Hematopoietic multipotent progenitor cell (in vitro differentiated cells): ENCODE measurements at regions not wholly inside any gene's neighbourhood (a gene's known extent, or its start where the extent isn't known, plus 50 kb on each side); places are given as distances from the start of the nearest gene placed in this dataset.
A peak's percentile ranks its signal among the peaks of the same experiment; 100 is the strongest.

Source experiments
- DNase-seq, 3 donors: peaks; one replicate each; pipeline ENCODE4 v3.0.0-alpha.2; 2011 to 2015; ENCODE audit warnings: low read depth in 2 of 3, low spot score in 2 of 3

DNA sequence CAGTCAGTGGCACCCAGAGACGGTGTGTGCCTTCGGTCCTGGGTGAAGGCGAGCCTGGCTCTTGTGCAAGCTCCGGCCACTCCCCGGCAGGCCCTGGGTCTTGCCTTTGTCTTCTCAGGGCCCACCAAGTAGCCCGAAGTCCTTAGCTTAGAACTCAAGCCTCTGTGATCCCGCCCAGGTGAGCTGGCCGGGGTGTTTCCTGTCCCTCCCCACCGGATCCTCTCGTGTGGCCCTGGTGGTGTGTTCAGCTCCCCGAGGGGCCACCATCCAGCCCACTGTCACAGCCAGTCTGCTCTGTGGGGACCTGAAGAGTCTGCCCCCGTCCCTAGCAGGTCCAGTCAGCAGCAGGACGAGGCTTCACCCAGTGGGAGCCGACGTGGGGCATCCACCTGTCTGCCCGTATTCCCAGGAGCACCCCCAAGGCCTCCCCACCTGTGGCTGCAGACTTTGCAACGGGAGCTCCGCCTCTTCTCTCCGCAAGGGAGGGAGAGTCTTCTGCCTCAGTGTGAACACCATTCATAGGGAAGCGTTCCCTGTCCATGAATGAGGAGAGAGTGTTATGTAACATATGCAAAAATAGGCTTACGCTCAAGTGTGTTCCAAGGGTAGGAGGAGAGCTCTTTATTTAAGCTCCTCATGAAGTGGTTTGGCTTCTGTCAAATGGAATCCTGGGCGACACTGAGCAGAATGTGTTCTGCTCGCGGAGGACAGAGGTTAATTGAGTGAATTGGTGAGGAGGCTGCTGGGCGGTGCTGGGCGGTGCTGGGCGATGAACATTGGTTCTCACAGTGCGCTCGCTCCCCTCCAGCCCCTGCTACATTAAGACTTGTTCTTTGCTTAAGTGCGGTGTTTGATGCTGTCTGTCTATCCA lies 108.9 kb downstream of the CRYAA start:
- DNase-seq: no peak

DNA sequence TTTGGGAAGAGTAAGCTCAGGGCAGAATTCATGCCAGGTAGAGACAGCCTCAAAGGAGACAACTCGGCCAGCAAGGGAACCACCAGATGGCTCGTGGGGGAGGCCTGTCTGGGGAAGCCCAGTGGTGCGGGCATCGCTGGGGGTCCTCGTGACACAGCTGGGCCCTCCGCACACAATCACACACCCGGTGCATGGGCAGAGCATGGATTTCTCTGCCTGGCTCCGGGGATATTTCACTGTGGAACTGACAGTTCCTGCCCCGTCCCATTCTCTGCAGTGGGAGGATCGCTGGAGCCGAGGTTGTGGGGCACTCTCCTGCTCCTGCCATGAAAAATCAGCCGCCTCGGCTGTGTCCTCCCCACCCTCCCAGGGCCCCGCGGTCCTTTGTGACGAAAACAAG lies 108.0 kb downstream of the CRYAA start:
- no peak for DNase-seq

DNA sequence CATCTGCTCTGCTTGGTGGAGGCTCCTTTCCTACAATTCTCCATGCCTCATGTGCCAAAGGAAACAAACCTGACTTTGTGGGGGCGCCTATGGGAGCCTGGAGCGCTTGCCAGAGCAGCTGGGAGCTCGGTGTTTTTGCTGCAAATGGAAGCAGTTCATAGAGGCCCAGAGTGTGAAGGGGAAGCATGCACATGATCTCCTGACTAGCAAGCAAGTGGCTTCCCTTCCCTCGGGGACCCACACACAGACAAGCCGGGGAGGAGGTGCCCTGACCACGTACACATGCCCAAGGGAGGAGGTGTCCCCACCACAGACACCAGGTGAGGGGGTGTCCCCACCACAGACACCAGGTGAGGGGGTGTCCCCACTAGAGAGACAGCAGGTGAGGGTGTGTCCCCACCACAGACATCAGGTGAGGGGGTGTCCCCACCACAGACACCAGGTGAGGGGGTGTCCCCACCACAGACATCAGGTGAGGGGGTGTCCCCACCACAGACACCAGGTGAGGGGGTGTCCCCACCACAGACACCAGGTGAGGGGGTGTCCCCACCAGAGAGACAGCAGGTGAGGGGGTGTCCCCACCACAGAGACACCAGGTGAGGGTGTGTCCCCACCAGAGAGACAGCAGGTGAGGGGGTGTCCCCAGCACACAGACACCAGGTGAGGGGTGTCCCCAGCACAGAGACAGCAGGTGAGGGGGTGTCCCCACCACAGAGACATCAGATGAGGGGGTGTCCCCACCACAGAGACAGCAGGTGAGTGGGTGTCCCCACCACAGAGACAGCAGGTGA lies 106.8 kb downstream of the CRYAA start:
- peak in 1 of 3 donors; percentile 13 for DNase-seq

DNA sequence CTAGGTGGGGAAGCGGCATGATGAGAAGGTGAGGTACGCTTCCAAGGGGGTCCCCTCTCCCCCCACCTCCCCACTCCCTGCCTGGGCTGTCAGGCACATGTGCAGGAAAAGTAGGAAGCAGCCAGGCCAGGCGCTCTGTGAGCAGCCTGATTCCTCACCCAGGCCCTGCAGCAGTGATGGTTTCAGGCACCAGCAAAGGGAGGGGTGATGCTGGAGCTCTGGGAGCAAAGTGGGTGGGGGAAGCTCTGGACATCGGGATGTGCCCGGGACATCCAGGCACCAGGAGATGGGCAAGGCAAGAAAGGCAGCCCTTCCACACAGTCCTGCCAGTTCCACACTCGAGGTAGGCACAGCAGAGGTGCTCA lies 106.1 kb downstream of the CRYAA start:
- no peak for DNase-seq

DNA sequence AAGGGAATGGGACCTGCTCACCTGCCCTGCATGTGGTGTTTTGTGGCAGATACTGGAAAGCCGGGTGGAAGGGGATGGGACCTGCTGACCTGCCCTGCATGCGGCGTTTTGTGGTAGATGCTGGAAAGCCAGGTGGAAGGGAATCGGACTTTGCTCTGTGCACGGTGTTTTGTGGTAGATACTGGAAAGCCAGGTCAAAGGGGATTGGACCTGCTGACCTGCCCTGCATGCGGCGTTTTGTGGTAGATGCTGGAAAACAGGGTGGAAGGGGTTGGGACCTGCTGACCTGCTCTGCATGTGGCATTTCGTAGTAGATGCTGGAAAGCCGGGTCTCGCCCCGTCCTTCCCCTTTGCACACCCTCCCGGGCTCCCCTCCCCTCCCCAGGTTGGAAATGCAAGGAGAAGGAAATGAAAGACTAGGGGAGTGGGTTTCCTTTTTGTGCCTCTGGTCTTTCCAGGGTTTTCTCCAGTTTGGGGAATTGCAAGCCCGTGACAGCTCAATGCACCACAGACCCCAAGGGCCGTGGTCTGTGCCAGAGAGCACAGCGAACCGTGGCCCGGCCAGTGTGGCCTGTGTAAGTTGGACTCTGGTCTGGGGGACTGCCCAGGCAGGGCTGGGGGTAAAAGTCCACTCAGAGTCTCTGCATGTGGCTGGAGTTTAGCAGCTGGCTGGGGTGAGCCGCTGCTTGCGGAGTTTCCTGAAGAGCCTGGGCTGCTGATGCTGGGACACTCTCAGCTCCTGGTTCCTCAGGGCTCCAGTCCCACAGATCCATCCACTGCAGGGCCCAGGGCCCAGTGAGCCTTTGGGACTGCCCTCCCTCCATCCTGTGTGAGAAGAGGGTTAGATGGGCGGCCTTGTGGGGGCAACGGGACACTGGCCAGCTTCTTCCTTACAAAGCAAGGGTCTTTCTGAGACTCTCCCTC lies 105.5 kb downstream of the CRYAA start:
- DNase-seq: no peak

DNA sequence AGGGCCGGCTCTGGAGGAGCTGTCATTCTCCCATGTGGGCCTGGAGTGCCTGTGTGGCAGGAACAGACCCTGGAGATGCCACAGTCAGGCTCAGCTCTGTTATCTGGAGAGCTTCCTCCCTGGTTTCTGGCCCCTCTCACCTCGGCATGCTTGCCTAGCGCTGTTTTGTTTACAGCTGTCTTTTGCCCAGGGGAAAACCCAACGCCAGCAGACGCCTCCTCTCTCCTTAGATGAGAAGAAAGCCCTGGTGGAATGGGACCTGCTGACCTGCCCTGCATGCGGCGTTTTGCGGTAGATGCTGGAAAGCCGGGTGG lies 104.9 kb downstream of the CRYAA start:
- DNase-seq: no peak

DNA sequence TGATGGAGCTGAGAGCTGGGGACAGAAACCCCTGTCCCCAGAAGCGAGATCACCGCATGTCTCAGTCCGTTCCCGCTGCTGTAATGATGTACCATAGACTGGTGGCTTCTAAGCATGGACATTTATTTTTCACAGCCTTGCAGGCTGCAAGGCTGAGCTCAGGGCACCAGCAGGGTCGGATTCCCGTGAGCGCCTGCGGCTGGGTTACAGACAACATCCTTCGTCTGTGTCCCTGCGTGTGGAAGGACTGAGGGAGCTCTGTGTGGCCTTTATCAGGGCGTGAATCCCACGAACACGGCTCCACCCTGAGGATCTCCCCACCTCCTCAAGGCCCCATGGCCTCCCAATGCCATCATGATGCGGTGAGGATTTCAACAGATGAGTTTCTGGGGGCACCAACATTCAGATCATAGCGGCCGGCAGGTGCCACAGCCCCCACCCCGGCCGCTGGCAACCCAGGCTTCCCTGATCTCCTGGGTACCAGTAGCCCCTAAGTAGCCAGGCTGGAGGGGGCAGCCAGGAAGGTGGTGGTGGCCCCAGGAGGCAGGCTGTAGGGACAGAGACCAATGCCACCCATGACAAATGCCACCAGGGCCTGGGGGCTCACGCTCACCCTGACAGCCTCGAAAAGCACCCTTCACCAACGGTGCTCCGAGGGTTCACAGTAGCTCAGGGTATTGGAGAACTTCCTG lies 104.4 kb downstream of the CRYAA start:
- no peak for DNase-seq

DNA sequence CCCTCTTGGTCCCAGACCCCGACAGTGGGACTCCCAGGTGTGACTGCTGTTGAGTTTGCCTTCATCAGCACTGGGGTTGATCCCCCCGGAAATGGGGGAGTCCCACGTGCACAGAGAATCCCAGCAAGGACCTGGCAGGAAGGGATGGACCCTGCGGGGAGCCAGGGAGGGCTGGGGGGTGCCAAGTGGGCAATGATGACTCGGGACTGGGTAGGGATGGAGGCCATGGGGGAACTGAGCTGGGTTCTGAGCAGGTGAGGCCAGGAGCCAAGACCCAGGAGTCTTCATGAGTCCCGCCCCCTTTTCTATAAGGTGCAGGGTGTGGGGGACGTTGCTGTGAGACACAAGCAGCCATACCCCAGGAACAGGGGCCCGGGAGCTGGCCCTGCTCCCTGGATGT lies 103.8 kb downstream of the CRYAA start:
- no peak for DNase-seq

DNA sequence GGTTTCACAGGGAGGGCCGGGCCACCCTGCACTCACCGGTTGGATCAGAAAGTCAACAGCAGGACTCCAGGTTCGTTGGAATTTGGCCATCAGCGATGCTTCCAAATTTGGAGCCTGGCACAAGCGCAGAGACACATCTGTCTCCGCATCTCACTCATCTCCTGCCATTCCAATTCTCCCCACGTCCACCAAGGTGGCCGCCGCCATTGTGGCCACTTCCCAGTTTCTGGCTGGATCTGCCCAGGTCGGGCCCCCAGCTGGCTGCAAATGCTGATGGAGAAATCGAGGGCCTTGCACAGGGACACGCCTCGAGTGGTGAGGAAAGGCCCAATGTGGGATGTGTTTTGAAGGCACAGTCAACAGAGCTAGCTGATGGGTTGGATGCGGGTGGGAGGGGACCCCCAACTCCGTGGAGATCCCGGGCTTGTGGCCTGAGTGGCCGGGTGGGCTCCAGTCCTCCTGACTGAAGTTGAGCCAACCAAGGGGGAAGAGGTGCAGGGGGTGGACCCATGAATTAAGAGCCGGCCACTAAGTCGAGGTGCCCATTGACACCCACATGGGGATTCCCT lies 102.7 kb downstream of the CRYAA start:
- DNase-seq: no peak

DNA sequence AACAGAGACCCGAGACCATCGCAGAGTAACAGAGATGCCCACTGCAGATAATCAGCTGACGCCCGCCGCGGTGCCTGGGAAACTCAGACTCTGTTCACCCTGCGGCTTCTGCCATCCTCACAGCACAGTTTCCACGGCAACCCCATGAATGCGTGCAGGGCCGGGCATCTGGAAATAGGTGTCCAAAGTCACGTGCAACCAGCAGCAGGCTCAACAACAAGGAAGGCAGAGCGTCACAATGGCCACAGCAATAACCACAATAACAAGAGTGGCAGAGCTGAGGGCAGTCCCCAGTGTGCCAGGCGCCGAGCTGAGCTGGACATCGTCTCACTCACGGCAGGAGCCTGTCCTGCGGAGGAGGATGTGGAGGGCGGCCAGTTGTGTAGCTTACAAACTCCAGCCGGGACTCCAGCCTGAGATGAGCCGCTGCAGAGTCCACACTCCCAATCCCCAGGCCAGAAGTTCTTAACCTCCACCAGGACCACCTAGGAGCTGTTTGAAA lies 102.0 kb downstream of the CRYAA start:
- DNase-seq: no peak

DNA sequence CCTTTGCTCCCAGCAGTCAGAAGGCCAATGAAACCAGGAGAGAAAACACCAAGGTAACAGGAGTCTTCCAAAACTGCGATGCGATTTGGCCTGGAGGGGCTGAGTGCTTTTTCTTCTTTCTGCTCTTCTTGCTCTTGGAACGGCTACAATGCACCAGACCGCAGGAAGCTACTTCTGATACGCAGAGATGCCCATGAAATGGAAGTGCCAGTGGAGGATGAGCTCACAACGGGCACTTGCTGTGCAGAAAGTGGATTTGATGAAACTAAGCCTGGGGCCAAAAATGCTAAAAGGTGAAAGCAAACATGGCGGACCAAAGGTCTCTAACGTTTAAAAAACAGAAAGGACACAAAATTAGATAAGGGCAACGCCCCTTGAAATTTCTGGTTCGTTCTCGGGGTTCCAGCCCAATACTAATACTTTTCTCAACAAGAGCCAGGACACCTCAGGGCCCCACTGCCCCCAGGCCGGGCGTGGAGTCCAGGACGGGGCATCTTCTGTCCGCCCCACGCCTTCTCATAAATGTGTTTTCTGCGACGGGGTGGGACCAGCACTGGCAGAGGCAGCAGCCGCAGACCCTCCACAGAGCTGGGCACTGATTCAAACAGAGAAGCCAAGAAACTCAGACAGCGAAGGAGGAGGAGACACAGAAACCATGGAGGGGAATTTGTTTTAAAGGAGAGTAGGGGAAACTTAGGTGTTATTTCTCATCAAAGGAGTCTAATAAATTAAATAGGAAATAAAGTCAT lies 101.3 kb downstream of the CRYAA start:
- DNase-seq: no peak

DNA sequence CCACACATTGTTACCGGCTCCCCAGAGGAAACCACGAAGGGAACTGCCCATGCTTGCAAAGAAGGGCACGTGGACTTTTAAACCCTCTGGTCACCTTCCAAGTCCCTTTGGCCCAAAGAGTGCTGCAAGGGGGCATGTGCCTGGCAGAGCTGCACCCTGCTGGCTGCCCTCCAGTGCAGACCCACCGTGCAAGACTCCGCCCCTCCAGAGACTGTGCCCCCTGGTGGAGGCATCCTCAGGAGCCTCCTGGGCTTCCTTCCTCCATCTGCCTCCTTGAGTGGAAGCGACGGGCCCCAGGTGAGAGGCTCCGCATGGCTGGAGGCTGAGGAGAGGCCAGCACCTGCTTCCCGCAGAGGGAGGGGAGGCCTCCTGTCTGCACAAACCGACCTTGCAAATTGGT lies 100.6 kb downstream of the CRYAA start:
- DNase-seq: peak in 2 of 3 donors; percentile 24 to 45

DNA sequence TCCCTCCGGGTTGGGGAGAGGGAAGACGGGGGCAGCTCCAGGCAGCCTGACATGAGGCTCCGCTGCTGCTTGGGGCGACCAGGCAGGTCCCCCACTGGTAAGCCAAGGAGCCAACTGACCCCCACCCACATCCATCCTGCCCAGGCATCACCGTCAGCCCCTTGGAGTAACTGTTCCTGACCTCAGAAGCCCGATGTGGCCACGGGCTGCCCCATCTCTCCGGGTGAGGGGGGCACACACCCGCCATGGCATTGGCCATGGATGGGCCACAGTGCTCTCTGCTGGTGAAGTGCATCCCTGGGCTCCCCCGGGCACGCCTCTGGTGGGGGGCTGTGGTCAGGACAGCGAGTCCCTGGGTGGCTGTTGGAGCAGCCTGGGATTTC lies 100.0 kb downstream of the CRYAA start:
- no peak for DNase-seq

DNA sequence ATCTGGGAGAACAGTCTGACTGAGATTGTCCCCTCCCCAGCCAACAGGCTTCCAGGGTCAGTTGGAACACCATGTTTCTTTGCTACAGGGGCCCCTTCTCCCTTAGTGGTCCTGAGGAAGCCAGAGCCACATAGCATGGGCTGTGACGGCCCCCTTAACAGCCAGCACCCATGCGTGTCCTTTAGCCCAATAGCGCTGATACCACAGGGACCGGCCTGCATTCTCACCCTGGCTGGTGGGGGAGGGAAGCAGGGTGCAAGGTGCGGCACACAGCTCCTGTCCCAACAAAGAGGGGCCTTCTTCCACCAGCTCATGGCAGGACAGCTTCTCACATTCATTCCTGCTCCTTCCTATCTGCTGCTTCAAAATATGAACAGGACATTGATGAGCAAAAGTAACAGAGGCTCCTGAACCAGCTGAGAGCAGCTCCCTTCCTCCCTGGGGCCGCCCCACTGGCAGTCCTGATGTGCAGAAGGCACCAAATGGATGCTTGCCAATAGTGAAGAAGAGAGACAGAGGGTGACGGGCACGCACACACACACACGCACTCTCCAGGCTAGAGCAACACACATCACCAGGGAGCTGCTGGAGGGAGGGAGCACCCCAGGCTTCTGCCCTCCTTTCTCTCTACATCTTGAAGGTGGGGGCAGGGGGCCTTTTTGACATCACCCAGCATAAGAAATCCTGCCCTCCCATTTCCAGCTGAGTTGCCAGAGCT lies 99.4 kb downstream of the CRYAA start:
- DNase-seq: peak in 1 of 3 donors; percentile 7

DNA sequence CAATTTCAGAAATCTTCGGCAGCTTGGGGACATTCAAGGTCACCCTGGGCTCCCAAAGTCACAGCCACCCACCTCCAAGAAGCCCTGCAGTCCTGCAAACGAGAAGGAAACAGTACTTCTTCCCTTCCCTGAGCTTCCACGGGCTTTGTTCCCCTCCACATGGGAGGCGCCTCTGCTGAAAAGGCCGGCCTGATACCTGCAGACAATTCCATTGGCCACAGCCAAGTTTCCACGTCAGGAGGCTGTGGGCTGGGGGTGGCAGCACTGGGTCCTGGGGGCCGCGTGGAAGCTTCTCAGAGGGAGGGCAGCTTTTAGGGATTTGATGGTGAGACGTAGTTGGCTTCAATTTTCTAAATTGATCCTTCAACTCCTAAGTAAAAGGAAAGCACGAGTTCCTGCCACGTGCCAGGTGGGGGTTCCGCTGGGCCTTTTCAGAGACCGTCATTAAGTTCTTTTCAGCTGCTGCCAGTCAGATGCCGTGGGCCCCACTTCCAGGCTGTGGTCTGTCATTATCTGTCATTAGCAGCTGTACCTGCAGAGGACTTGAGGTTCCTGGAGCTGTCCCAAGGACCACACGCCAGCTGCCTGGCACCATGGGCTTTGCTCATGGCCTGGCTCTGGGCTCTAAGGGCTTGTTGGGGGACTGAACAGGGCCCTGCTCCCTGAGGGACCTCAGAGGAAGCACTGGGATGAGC lies 98.7 kb downstream of the CRYAA start:
- peak in 2 of 3 donors; percentile 59 to 83 for DNase-seq

DNA sequence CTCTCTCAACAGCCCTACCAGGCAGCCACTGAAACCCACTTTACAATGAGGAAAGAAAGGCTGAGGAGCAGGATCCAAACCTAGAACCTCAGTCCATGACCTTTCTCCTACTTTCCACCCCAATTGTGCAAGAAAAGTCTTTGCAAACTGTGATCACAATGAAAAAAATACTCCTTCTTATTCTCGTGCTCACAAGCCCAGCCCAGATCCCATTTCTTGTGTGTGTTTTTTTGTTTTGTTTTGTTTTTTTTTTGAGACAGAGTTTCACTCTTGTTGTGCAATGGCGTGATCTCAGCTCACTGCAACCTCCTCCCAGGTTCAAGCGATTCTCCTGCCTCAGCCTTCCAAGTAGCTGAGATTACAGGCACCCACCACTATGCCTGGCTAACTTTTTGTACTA lies 97.7 kb downstream of the CRYAA start:
- DNase-seq: no peak

DNA sequence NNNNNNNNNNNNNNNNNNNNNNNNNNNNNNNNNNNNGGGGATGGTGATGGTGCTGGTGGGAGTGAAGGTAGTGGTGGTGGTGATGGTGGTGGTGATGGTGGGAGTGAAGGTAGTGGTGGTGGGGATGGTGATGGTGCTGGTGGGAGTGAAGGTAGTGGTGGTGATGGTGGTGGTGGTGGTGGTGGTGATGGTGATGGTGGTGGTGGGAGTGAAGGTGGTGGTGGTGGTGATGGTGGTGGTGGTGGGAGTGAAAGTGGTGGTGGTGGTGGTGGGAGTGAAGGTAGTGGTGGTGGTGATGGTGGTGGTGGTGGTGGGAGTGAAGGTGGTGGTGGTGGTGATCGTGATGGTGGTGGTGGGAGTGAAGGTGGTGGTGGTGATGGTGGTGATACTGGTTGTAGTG lies 93.6 kb downstream of the CRYAA start:
- DNase-seq: peak in 2 of 3 donors; percentile 13 to 18
